ENCODE measurements at regions not wholly inside any gene's neighbourhood (a gene's known extent, or its start where the extent isn't known, plus 50 kb on each side); places are given as distances from the start of the nearest gene placed in this dataset.
"Not testable (repeated sequence)": the region's sequence is repeated elsewhere in the genome, so short reads cannot be mapped to it uniquely, and the experiment has no call there.

GRCh38 chr17:83159204-83160049, 80.0 kb downstream of the METRNL start:
- no peaks in the 10 kb centered on the region for H3K36me3 ChIP-seq (ENCODE audit: control insufficient read depth in 1 of 2, insufficient read depth in 2 of 2, low read length in 2 of 2)

GRCh38 chr17:83160443-83161297, 81.3 kb downstream of the METRNL start:
- H3K9ac ChIP-seq (ENCODE audit: low read depth in 1 of 2, low read length in 2 of 2) = no peak overlapping the region
- H3K36me3 ChIP-seq (ENCODE audit: control insufficient read depth in 1 of 2, insufficient read depth in 2 of 2, low read length in 2 of 2) = no peaks in the 10 kb centered on the region
- H3K4me1 ChIP-seq (ENCODE audit: control insufficient read depth in 1 of 2, insufficient read depth in 2 of 2, low read length in 2 of 2) = no peaks in the 10 kb centered on the region
- H3K27ac ChIP-seq (ENCODE audit: low read depth, low read length) = no peak overlapping the region
- no peaks in the 10 kb centered on the region for H3K27me3 ChIP-seq (ENCODE audit: control insufficient read depth in 1 of 2, insufficient read depth in 2 of 2, low read length in 2 of 2)
- H3K4me3 ChIP-seq (ENCODE audit: low read depth in 1 of 2, low read length in 2 of 2) = no peak overlapping the region
- no peaks in the 10 kb centered on the region for H3K9me3 ChIP-seq (ENCODE audit: control insufficient read depth in 1 of 2, low read length in 2 of 2)

More at GRCh38 chr17:83159204-83160049, 80.0 kb downstream of the METRNL start:
- Histone ChIP-seq H3K9me3 (ENCODE audit: control insufficient read depth in 1 of 2, low read length in 2 of 2) (no peaks in the 10 kb centered on the region), H3K4me1 (ENCODE audit: control insufficient read depth in 1 of 2, insufficient read depth in 2 of 2, low read length in 2 of 2) (no peaks in the 10 kb centered on the region), H3K9ac (ENCODE audit: low read depth in 1 of 2, low read length in 2 of 2) (no peak overlapping the region), H3K4me3 (ENCODE audit: low read depth in 1 of 2, low read length in 2 of 2) (no peak overlapping the region), H3K27ac (ENCODE audit: low read depth, low read length) (no peak overlapping the region), H3K27me3 (ENCODE audit: control insufficient read depth in 1 of 2, insufficient read depth in 2 of 2, low read length in 2 of 2) (no peaks in the 10 kb centered on the region)

DNA sequence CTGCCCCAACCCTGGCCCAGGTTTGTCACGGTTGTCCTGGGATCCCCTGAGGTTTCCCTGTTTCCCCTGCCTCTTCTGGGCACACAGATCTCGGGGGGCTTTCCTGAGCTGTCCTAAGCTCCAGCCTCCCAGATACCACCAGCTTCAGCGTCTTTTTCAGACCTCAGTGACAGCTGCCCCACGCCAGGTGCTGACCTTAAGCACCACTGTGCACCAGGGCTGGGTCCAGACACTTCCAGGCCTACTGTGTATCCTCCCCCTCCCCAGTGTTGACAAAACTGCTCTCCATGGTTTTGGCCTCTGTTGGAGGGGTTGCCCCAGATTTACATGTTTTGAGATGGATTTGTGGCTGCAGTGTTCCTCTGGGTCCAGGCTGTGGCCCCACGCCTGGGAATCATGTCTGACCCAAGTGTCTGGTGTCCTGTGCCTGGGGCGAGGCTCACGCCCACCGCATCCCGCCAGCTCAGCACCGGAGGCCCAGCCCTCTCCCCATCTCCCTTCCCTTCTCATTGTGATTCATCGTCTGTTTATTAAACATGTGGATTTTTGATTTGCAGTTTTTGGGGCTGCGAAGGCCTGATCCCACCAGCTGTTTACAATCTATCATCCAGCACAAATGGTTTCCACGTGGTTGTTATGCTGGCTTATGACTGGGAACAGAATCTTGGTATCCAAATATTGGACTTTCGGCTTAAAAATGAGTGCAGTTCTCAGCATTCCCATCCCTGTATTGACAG, 82.1 kb downstream of the METRNL start:
- H3K27me3 ChIP-seq (ENCODE audit: control insufficient read depth in 1 of 2, insufficient read depth in 2 of 2, low read length in 2 of 2) = no peaks in the 10 kb centered on the region
- no peak overlapping the region for H3K9ac ChIP-seq (ENCODE audit: low read depth in 1 of 2, low read length in 2 of 2)
- H3K4me1 ChIP-seq (ENCODE audit: control insufficient read depth in 1 of 2, insufficient read depth in 2 of 2, low read length in 2 of 2) = no peaks in the 10 kb centered on the region
- H3K27ac ChIP-seq (ENCODE audit: low read depth, low read length) = no peak overlapping the region
- H3K36me3 ChIP-seq (ENCODE audit: control insufficient read depth in 1 of 2, insufficient read depth in 2 of 2, low read length in 2 of 2) = no peaks in the 10 kb centered on the region
- H3K4me3 ChIP-seq (ENCODE audit: low read depth in 1 of 2, low read length in 2 of 2) = no peak overlapping the region
- no peaks in the 10 kb centered on the region for H3K9me3 ChIP-seq (ENCODE audit: control insufficient read depth in 1 of 2, low read length in 2 of 2)

- Histone ChIP-seq H3K27me3 (ENCODE audit: control insufficient read depth in 1 of 2, insufficient read depth in 2 of 2, low read length in 2 of 2) (no peaks in the 10 kb centered on the region), H3K9ac (ENCODE audit: low read depth in 1 of 2, low read length in 2 of 2) (no peak overlapping the region), H3K4me3 (ENCODE audit: low read depth in 1 of 2, low read length in 2 of 2) (no peak overlapping the region), H3K9me3 (ENCODE audit: control insufficient read depth in 1 of 2, low read length in 2 of 2) (no peaks in the 10 kb centered on the region), H3K36me3 (ENCODE audit: control insufficient read depth in 1 of 2, insufficient read depth in 2 of 2, low read length in 2 of 2) (no peaks in the 10 kb centered on the region), H3K27ac (ENCODE audit: low read depth, low read length) (no peak overlapping the region), H3K4me1 (ENCODE audit: control insufficient read depth in 1 of 2, insufficient read depth in 2 of 2, low read length in 2 of 2) (no peaks in the 10 kb centered on the region)
These were observed 82.8 kb downstream of the METRNL start for GRCh38 chr17:83162035-83162745.

GRCh38 chr17:83164490-83164889, 85.1 kb downstream of the METRNL start:
- Histone ChIP-seq H3K27ac (ENCODE audit: low read depth, low read length) (no peak overlapping the region), H3K9ac (ENCODE audit: low read depth in 1 of 2, low read length in 2 of 2) (no peak overlapping the region), H3K36me3 (ENCODE audit: control insufficient read depth in 1 of 2, insufficient read depth in 2 of 2, low read length in 2 of 2) (no peaks in the 10 kb centered on the region), H3K27me3 (ENCODE audit: control insufficient read depth in 1 of 2, insufficient read depth in 2 of 2, low read length in 2 of 2) (no peaks in the 10 kb centered on the region), H3K9me3 (ENCODE audit: control insufficient read depth in 1 of 2, low read length in 2 of 2) (no peaks in the 10 kb centered on the region), H3K4me3 (ENCODE audit: low read depth in 1 of 2, low read length in 2 of 2) (no peak overlapping the region), H3K4me1 (ENCODE audit: control insufficient read depth in 1 of 2, insufficient read depth in 2 of 2, low read length in 2 of 2) (no peaks in the 10 kb centered on the region)

GRCh38 chr17:83170571-83171260, 91.3 kb downstream of the METRNL start:
- Histone ChIP-seq H3K4me3 (ENCODE audit: low read depth in 1 of 2, low read length in 2 of 2) (no peak overlapping the region), H3K27me3 (ENCODE audit: control insufficient read depth in 1 of 2, insufficient read depth in 2 of 2, low read length in 2 of 2) (no peaks in the 10 kb centered on the region), H3K27ac (ENCODE audit: low read depth, low read length) (no peak overlapping the region), H3K4me1 (ENCODE audit: control insufficient read depth in 1 of 2, insufficient read depth in 2 of 2, low read length in 2 of 2) (no peaks in the 10 kb centered on the region), H3K9me3 (ENCODE audit: control insufficient read depth in 1 of 2, low read length in 2 of 2) (no peaks in the 10 kb centered on the region), H3K36me3 (ENCODE audit: control insufficient read depth in 1 of 2, insufficient read depth in 2 of 2, low read length in 2 of 2) (no peaks in the 10 kb centered on the region), H3K9ac (ENCODE audit: low read depth in 1 of 2, low read length in 2 of 2) (no peak overlapping the region)

DNA sequence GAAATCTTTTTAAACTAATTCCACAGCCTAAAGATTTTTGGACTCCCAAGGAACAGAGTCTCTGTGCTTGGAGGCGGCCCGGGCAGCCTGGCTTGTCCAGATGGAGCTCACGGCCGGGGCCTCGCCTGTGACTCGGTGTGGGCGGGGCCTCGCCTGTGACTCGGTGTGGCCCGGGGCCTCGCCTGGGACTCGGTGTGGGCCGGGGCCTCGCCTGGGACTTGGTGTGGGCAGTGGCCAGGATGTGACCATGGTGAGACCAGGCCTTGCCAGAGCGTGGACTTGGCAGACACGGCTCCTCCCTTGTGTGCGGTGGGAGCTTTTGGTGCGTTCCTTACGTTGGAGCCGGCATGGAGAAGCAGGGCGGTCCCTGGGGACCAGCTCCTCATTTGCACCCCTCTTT, 92.3 kb downstream of the METRNL start:
- Histone ChIP-seq H3K27me3 (ENCODE audit: control insufficient read depth in 1 of 2, insufficient read depth in 2 of 2, low read length in 2 of 2) (no peaks in the 10 kb centered on the region), H3K36me3 (ENCODE audit: control insufficient read depth in 1 of 2, insufficient read depth in 2 of 2, low read length in 2 of 2) (no peaks in the 10 kb centered on the region), H3K27ac (ENCODE audit: low read depth, low read length) (no peak overlapping the region), H3K9me3 (ENCODE audit: control insufficient read depth in 1 of 2, low read length in 2 of 2) (no peaks in the 10 kb centered on the region), H3K4me3 (ENCODE audit: low read depth in 1 of 2, low read length in 2 of 2) (no peak overlapping the region), H3K4me1 (ENCODE audit: control insufficient read depth in 1 of 2, insufficient read depth in 2 of 2, low read length in 2 of 2) (no peaks in the 10 kb centered on the region), H3K9ac (ENCODE audit: low read depth in 1 of 2, low read length in 2 of 2) (no peak overlapping the region)

GRCh38 chr17:83172099-83172498, 92.7 kb downstream of the METRNL start:
- not testable (repeated sequence) for H3K4me1 ChIP-seq (ENCODE audit: control insufficient read depth in 1 of 2, insufficient read depth in 2 of 2, low read length in 2 of 2); H3K27ac ChIP-seq (ENCODE audit: low read depth, low read length); H3K4me3 ChIP-seq (ENCODE audit: low read depth in 1 of 2, low read length in 2 of 2); H3K9ac ChIP-seq (ENCODE audit: low read depth in 1 of 2, low read length in 2 of 2); H3K27me3 ChIP-seq (ENCODE audit: control insufficient read depth in 1 of 2, insufficient read depth in 2 of 2, low read length in 2 of 2); H3K9me3 ChIP-seq (ENCODE audit: control insufficient read depth in 1 of 2, low read length in 2 of 2); H3K36me3 ChIP-seq (ENCODE audit: control insufficient read depth in 1 of 2, insufficient read depth in 2 of 2, low read length in 2 of 2)

GRCh38 chr17:83172646-83173045, 93.2 kb downstream of the METRNL start:
- not testable (repeated sequence) for H3K9ac ChIP-seq (ENCODE audit: low read depth in 1 of 2, low read length in 2 of 2); H3K4me1 ChIP-seq (ENCODE audit: control insufficient read depth in 1 of 2, insufficient read depth in 2 of 2, low read length in 2 of 2); H3K36me3 ChIP-seq (ENCODE audit: control insufficient read depth in 1 of 2, insufficient read depth in 2 of 2, low read length in 2 of 2); H3K27me3 ChIP-seq (ENCODE audit: control insufficient read depth in 1 of 2, insufficient read depth in 2 of 2, low read length in 2 of 2); H3K4me3 ChIP-seq (ENCODE audit: low read depth in 1 of 2, low read length in 2 of 2); H3K9me3 ChIP-seq (ENCODE audit: control insufficient read depth in 1 of 2, low read length in 2 of 2); H3K27ac ChIP-seq (ENCODE audit: low read depth, low read length)

All from duodenal mucosa (tissue), 2 donors.